GM19463 (cell line): ENCODE measurements at regions not wholly inside any gene's neighbourhood (a gene's known extent, or its start where the extent isn't known, plus 50 kb on each side); places are given as distances from the start of the nearest gene placed in this dataset.

ENCODE experiments used
- ATAC-seq: cut with Tn5 transposase; IDR thresholded peaks from one replicate; pipeline ENCODE4 v1.9.1; 2021; ENCODE audit warnings: mild to moderate bottlenecking, moderate library complexity; ENCODE audit not compliant: unreplicated experiment

GRCh38 chr16:65989861-65990604, 376.5 kb upstream of the CDH5 start:
- ATAC-seq: no peak

- no peak for ATAC-seq
Observed at GRCh38 chr16:65988024-65988595, 378.4 kb upstream of the CDH5 start.

- no peak for ATAC-seq
Observed at GRCh38 chr16:65984296-65984695, 382.2 kb upstream of the CDH5 start.

- ATAC-seq: no peak
Observed at GRCh38 chr16:65981057-65981456, 385.4 kb upstream of the CDH5 start.

GRCh38 chr16:65975049-65975708, 391.3 kb upstream of the CDH5 start:
- ATAC-seq: no peak

GRCh38 chr16:65967376-65967775, 399.1 kb upstream of the CDH5 start:
- no peak for ATAC-seq

- no peak for ATAC-seq
Observed at GRCh38 chr16:65965628-65966027, 400.9 kb upstream of the CDH5 start.

- no peak for ATAC-seq
Observed at GRCh38 chr16:65964752-65965151, 401.7 kb upstream of the CDH5 start.

GRCh38 chr16:65961476-65962143, 404.9 kb upstream of the CDH5 start:
- ATAC-seq: no peak

GRCh38 chr16:65959983-65960382, 406.5 kb upstream of the CDH5 start:
- ATAC-seq: no peak

GRCh38 chr16:65958086-65958485, 408.4 kb upstream of the CDH5 start:
- ATAC-seq: no peak

- ATAC-seq: no peak
Observed at GRCh38 chr16:65956100-65956499, 410.4 kb upstream of the CDH5 start.

- no peak for ATAC-seq
Observed at GRCh38 chr16:65954446-65954845, 412.0 kb upstream of the CDH5 start.

GRCh38 chr16:65950211-65950610, 416.3 kb upstream of the CDH5 start:
- ATAC-seq: no peak

GRCh38 chr16:65948361-65948760, 418.1 kb upstream of the CDH5 start:
- ATAC-seq: no peak

GRCh38 chr16:65947951-65948350, 418.5 kb upstream of the CDH5 start:
- ATAC-seq: no peak

GRCh38 chr16:65945493-65945892, 421.0 kb upstream of the CDH5 start:
- ATAC-seq: no peak

- no peak for ATAC-seq
Observed at GRCh38 chr16:65944361-65944760, 422.1 kb upstream of the CDH5 start.

GRCh38 chr16:65940711-65941110, 425.8 kb upstream of the CDH5 start:
- no peak for ATAC-seq

- ATAC-seq: no peak
Observed at GRCh38 chr16:65938083-65938482, 428.4 kb upstream of the CDH5 start.

GRCh38 chr16:65937455-65937854, 429.0 kb upstream of the CDH5 start:
- no peak for ATAC-seq

- no peak for ATAC-seq
Observed at GRCh38 chr16:65936096-65936495, 430.4 kb upstream of the CDH5 start.
